NT2/D1 (cell line): ENCODE measurements at regions not wholly inside any gene's neighbourhood (a gene's known extent, or its start where the extent isn't known, plus 50 kb on each side); places are given as distances from the start of the nearest gene placed in this dataset.

Source experiments
- SUZ12 ChIP-seq: IDR thresholded peaks from 2 replicates; pipeline ENCODE4 v1.6.1; 2011; ENCODE audit not compliant: insufficient read length, insufficient read depth; ENCODE audit errors: extremely low read depth
- YY1 ChIP-seq: IDR thresholded peaks from 2 replicates; pipeline ENCODE4 v1.6.1; 2011; ENCODE audit not compliant: insufficient read length, insufficient read depth
- ZNF274 ChIP-seq: IDR thresholded peaks from 2 replicates; pipeline ENCODE4 v1.6.1; 2011; ENCODE audit warnings: mild to moderate bottlenecking, low read depth, low read length

GRCh38 chr11:92839450-92839849, 130.0 kb upstream of the MTNR1B start:
- TF ChIP-seq SUZ12: no peak
- no peak for TF ChIP-seq YY1
- no peak for TF ChIP-seq ZNF274
